ENCODE measurements at regions not wholly inside any gene's neighbourhood (a gene's known extent, or its start where the extent isn't known, plus 50 kb on each side); places are given as distances from the start of the nearest gene placed in this dataset.

GRCh38 chr2:48254839-48255238 lies 59.6 kb upstream of the FOXN2 start:
- no peak for DNase-seq (ENCODE audit: extremely low read depth in 1 of 4, low spot score in 3 of 4)
- Histone ChIP-seq H2AFZ (ENCODE audit: low read depth, low read length) (no peak overlapping the region), H3K27me3 (ENCODE audit: control insufficient read depth in 2 of 2, insufficient read depth in 2 of 2, low read length in 2 of 2) (no peaks in the 10 kb centered on the region), H3K27ac (ENCODE audit: extremely low read depth, low read depth, low read length) (no peak overlapping the region), H4K20me1 (replicated peaks; ENCODE audit: control insufficient read depth, insufficient read depth, low read length) (no peaks in the 10 kb centered on the region), H3K79me2 (ENCODE audit: control insufficient read depth, insufficient read depth, low read length) (no peaks in the 10 kb centered on the region), H3K9ac (ENCODE audit: insufficient read depth in 1 of 2, low read depth in 2 of 2, low read length in 2 of 2) (no peak overlapping the region), H3K9me1 (ENCODE audit: control insufficient read depth, insufficient read depth, low read length) (no peaks in the 10 kb centered on the region), H3K36me3 (ENCODE audit: control insufficient read depth, insufficient read depth, low read length) (no peaks in the 10 kb centered on the region), H3K9me3 (replicated peaks; ENCODE audit: control insufficient read depth, insufficient read depth, low read depth, low read length) (no peaks in the 10 kb centered on the region), H3K4me2 (ENCODE audit: insufficient read depth, low read length) (no peak overlapping the region), H3K4me3 (no peak overlapping the region), H3K4me1 (replicated peaks in 1 of 2; ENCODE audit: control insufficient read depth in 2 of 2, insufficient read depth in 2 of 2, low read length in 2 of 2) (peaks cover 0 to 12% of the 10 kb centered on the region in 2 experiments; a peak in 4 of 5 replicates)
- WGBS (ENCODE audit: insufficient coverage, low coverage, missing lambda C conversion rate), result 18% methylated on average over 1 of the region's 1 CpG
- POLR2A ChIA-PET, result no interaction called here
- intact Hi-C loops (cut with micrococcal nuclease) (no loop called here), in situ Hi-C loops (cut with MboI) (no loop called here)
- no peak for FAIRE-seq
- BruUV-seq (replicated peaks), result no TSS peak
- CTCF ChIA-PET (ENCODE audit: low intra/inter-chr PET ratio), result no interaction called here
- ATAC-seq, result no peak
- TF ChIP-seq ZNF316 (IDR thresholded peaks at IDR 0.05) (peak; percentile 83), ZKSCAN3 (CRISPR knock-in tag; IDR thresholded peaks at IDR 0.05) (no peak), TBL1XR1 (IDR thresholded peaks at IDR 0.05; ENCODE audit: low read length in 2 of 2) (no peak), SMAD4 (CRISPR knock-in tag; conservative IDR thresholded peaks at IDR 0.05) (no peak), SMARCA5 (IDR thresholded peaks at IDR 0.05) (no peak), TRIM25 (IDR thresholded peaks at IDR 0.05; ENCODE audit: borderline replicate concordance) (no peak), RFX7 (CRISPR knock-in tag; IDR thresholded peaks at IDR 0.05) (no peak), C11orf30 (IDR thresholded peaks at IDR 0.05; ENCODE audit: low read depth) (peak; percentile 64; the same call in 1 of the 2 replicates), CREBBP (IDR thresholded peaks at IDR 0.05; ENCODE audit: low read depth, low read length) (no peak), DPF2 (IDR thresholded peaks at IDR 0.05) (no peak), RAD21 (CRISPR knock-in tag; conservative IDR thresholded peaks at IDR 0.05 in 1 of 2, IDR thresholded peaks at IDR 0.05 in 1 of 2) (no peak), ZNF583 (CRISPR knock-in tag; IDR thresholded peaks at IDR 0.05) (no peak)
- TF ChIP-seq, protein P1, sequence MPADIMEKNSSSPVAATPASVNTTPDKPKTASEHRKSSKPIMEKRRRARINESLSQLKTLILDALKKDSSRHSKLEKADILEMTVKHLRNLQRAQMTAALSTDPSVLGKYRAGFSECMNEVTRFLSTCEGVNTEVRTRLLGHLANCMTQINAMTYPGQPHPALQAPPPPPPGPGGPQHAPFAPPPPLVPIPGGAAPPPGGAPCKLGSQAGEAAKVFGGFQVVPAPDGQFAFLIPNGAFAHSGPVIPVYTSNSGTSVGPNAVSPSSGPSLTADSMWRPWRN (IDR thresholded peaks at IDR 0.05; ENCODE audit: low read depth), result no peak
- TF ChIP-seq, protein P2, sequence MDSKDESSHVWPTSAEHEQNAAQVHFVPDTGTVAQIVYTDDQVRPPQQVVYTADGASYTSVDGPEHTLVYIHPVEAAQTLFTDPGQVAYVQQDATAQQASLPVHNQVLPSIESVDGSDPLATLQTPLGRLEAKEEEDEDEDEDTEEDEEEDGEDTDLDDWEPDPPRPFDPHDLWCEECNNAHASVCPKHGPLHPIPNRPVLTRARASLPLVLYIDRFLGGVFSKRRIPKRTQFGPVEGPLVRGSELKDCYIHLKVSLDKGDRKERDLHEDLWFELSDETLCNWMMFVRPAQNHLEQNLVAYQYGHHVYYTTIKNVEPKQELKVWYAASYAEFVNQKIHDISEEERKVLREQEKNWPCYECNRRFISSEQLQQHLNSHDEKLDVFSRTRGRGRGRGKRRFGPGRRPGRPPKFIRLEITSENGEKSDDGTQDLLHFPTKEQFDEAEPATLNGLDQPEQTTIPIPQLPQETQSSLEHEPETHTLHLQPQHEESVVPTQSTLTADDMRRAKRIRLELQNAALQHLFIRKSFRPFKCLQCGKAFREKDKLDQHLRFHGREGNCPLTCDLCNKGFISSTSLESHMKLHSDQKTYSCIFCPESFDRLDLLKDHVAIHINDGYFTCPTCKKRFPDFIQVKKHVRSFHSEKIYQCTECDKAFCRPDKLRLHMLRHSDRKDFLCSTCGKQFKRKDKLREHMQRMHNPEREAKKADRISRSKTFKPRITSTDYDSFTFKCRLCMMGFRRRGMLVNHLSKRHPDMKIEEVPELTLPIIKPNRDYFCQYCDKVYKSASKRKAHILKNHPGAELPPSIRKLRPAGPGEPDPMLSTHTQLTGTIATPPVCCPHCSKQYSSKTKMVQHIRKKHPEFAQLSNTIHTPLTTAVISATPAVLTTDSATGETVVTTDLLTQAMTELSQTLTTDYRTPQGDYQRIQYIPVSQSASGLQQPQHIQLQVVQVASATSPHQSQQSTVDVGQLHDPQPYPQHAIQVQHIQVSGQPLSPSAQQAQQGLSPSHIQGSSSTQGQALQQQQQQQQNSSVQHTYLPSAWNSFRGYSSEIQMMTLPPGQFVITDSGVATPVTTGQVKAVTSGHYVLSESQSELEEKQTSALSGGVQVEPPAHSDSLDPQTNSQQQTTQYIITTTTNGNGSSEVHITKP (IDR thresholded peaks at IDR 0.05; ENCODE audit: partially characterized antibody), result no peak
- TF ChIP-seq, protein P3, sequence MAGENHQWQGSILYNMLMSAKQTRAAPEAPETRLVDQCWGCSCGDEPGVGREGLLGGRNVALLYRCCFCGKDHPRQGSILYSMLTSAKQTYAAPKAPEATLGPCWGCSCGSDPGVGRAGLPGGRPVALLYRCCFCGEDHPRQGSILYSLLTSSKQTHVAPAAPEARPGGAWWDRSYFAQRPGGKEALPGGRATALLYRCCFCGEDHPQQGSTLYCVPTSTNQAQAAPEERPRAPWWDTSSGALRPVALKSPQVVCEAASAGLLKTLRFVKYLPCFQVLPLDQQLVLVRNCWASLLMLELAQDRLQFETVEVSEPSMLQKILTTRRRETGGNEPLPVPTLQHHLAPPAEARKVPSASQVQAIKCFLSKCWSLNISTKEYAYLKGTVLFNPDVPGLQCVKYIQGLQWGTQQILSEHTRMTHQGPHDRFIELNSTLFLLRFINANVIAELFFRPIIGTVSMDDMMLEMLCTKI (IDR thresholded peaks at IDR 0.05; ENCODE audit: partially characterized antibody), result no peak
- TF ChIP-seq, protein P4, sequence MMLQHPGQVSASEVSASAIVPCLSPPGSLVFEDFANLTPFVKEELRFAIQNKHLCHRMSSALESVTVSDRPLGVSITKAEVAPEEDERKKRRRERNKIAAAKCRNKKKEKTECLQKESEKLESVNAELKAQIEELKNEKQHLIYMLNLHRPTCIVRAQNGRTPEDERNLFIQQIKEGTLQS (IDR thresholded peaks at IDR 0.05), result no peak
- TF ChIP-seq, protein P4 (CRISPR knock-in tag; conservative IDR thresholded peaks at IDR 0.05), result no peak

All from K562 (cell line).